Prostate gland (tissue), 2 donors: ENCODE measurements at regions not wholly inside any gene's neighbourhood (a gene's known extent, or its start where the extent isn't known, plus 50 kb on each side); places are given as distances from the start of the nearest gene placed in this dataset.

Experiments
- CTCF ChIP-seq, 4 experiments: fragments of 200-600 bp in 2 of 4; fragments of 450-650 bp in 2 of 4; sonication (generic) in 2 of 4; IDR thresholded peaks; 1 replicate in 3 of 4; 2 replicates in 1 of 4; pipeline ENCODE4 v1.5.1; 2016 to 2019; ENCODE audit warnings: antibody characterized with exemption in 4 of 4, mild to moderate bottlenecking in 2 of 4, moderate library complexity in 2 of 4
- POLR2A ChIP-seq: fragments of 450-650 bp; IDR thresholded peaks from one replicate; pipeline ENCODE4 v1.6.1; 2016; ENCODE audit warnings: antibody characterized with exemption, mild to moderate bottlenecking

- TF ChIP-seq CTCF (IDR thresholded peaks at IDR 0.05) (no peak), POLR2A (no peak)
These were observed 383.4 kb upstream of the LARGE1 start for GRCh38 chr22:34303656-34304055.
